RPMI7951 (cell line): ENCODE measurements at regions not wholly inside any gene's neighbourhood (a gene's known extent, or its start where the extent isn't known, plus 50 kb on each side); places are given as distances from the start of the nearest gene placed in this dataset.

ENCODE experiments used
- DNase-seq: peaks from one replicate; pipeline ENCODE4 v3.0.0-alpha.2; 2012; ENCODE audit warnings: low read depth

DNA sequence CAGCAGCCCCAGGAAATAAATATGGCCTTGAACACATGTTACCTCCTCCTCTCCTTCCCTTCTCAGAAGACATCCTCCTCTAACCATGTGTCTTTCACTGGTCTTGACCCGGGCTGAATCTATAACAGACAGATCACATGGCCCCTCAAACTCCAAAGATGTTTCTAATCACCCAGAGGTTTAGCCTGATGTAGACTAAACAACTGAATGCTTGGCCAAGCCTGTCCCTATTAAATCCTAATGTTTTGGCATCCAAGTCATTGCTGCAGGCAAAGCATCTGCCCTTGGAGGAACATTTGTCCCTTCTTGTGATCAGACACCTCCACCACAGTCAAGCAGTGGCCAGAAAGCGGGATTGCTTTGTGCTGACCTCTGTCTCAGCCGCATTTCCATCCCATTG is 65.5 kb downstream of the ANKRD60 start:
- DNase-seq: peak; percentile 39

DNA sequence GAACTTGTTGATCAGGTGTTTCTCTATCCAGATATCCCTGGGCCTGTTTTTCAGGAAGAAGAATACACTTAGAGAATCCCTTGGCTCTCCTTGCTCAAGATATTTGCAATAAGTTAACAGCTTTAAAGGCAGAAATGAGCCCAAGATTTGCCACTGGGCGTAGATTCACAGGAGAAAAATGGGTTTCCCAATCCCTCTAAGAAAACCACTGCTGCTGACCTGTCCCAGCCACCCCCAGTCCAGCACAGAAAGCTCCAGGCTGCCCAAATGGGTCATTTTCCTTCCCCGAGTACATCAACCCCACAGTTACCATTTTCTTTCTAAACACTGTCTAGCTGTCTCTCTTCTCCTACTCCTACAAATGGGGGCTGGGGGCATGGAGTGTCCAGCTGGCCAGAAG is 67.3 kb downstream of the ANKRD60 start:
- DNase-seq: no peak

DNA sequence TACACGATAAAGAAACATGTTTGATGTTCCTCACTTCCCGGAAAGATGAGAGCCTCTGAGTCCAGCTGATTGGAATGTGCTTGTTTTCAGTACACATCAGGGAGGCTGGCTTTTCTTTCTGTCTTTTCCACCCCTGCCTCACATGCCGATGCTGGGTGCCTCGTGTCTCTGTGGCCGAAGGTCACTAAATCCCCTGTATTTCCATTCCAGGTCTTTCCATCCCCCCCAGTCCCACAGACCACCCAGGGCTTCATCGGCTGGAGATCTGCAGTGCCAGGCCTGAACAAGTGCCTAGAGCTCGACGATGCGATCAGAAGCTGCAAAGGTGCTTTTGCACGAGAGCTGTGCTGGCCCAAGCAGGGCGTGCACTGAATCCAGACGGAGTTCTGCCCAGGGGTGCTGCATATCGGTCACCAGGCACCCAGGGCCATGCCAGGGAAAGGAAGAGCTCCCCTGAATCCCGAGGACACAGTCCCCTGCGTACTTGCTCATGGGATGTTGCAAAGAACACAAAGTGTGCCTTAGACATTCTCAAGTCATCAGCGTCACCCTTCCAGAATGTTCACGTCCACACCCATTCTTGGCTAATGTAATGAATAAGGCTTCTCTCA is 67.9 kb downstream of the ANKRD60 start:
- DNase-seq: no peak

DNA sequence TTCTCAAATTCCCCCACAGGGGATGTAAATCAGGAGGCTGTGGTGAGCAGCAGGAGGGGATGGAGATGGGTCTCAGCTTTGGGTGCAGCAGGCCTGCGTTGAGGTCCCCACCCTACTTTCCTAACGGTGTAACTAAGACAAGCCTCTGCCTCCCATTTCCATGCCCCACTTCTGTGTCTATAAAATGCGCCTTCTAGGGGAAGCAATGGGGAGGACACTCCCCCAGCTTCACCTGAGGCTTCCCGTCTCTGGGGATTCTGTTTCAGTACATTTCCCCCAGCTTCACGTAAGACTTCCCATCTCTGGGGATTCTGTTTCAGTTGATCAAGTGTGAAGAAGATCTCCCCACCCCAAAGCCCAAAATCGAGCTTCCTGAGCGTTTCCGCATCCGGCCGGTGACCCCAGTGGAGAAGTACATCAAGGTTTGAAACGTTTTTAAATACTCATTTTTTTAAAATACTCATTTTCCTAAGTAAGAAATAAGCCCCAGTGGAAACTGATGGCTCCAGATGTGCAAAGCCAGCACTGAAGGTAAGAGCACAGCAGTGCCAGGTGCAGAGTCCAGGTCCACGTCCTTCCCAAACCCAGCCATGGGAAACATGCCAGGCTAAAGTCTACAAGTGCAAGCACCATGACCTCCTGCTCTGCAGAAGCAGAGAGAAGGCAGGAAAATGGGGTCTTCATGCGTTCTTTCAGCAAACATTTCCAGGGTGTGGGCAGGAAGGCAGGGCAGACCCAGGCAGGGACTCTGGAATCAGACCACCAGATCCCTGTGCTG is 73.1 kb downstream of the ANKRD60 start:
- no peak for DNase-seq

DNA sequence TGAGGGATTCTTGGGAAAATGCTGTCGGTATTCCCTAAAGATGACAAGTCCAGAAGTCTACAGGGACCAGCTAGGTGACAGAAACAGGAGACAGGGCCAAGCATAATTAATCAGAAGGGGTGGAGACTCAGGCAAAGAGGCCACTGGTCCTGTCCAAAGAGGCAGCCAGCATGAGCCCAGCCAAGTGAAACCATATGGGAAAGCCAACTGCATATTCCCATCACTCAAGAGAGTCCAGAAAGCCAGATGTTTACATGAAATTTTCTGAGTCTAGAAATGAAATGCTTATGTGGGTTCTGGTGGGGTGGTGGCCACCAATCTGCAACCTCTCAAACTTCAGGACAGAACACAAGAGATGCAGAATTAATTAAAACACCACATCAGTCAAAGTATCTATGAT is 74.3 kb downstream of the ANKRD60 start:
- peak; percentile 54 for DNase-seq

DNA sequence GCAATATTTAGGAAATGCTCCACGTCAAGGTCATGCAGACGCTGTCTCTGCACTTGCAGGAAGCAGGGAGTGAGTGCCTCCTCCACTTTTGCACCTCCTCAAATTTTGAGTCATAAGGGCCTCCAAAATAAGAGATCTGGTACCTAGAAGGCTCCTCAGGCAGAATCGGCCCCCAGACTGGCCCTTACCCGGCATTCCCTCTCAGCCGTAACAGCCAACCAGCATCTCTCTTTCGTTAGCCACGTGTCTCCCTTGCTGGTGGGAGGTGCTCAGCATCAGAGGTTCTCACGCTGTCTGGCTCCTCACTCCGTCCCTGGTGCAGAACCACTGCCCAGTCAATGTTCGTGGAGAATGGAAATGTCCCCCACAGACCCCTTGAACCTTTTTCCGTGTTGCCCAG is 75.3 kb downstream of the ANKRD60 start:
- DNase-seq: no peak

DNA sequence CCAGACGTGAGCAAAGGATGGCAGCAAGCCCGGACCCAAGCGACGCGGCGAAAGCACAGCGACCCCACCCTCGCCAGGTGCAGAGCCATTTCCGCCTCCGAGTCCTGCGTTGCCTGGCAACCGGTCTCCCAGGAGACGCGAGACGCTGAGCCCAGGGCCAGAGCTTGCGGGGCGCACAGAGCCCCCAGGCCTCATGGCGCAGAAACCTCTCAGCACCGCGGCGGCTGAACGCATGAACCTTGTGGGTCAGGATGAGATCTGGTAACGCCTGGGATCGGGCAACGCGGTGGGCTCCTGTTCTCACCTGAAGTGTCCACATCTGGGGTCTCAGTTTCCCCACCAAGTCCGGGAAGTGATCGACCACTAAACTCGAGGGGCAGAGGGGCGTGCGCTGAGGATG is 77.7 kb downstream of the ANKRD60 start:
- DNase-seq: no peak

DNA sequence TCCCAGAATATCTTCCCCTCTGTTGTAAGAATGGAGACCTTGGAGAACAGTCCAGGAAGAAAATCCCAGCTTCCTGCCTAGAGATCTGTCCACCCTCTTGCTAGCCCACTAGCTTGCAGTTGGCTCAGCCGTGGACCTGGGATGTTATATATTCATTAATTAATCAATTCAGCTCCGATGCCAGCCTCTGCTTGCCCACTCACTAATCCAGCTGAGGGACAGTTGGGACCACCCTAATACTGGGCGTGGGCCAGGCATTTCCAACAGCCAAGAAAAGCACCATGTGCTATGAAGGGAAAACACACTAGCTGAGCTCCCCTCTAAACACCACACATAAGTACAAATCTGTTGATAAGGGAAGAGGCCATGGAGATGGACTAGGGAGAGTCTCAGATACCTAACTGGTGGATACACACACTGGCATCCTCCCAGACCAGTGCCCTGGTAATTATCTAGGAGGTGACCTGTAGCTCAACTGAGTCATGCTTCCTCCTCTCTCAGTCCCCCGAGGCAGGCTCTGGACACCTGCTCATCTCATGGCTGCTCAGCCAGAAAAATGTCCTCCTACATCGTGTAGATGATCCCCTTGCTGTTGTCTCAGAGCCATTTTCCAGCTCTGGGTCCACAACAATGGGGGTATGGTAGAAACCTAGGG is 78.9 kb downstream of the ANKRD60 start:
- peak; percentile 99 for DNase-seq

DNA sequence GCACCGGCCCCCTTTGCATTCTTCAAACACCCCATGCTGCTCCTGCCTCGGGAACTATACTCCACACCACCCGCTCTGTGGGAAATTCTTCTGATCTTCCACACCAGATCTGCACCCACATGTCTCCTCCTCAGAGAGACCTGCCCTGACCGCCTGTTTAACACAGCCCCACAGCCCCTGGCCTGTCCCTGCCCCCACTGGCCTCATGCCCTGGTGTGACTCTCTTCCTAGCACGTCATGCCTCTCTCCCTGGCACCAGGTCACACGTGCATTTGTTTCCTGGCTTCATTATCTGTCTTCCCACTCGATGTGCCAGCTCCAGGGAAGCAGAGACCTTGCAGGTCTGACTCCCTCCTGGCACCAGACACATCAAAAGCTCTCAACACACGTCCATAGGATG is 79.6 kb downstream of the ANKRD60 start:
- peak; percentile 51 for DNase-seq

DNA sequence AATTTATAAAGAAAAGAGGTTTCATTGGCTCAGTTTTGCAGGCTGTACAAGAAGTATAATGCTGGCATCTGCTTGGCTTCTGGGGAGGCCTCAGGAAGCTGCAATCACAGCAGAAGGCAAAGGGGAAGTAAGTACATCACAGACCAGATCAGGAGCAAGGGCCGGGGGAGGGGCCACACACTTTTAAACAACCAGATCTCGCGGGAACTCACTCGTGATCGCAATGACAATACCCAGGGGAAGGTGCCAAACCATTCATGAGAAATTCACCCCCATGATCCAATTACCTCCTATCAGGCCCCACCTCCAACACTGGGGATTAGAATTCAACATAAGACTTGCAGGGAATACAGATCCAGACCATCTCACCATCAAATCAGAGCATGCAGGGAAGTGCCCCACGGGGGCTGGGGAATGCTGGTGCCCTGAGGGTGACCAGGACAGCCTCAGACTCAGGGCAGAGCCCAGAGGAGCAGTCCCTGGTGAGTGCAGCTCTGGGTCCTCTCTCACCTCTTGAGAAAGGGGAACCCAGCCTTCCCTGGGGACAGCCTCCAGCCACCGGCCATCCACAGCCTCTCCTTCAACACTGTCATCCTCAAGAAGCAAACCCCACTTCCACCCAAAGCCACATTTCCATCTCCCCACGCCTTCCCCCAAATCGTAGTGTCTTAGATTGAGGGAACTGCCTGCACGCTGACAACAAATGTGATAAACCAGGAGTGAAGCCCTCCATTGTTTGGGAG is 80.7 kb downstream of the ANKRD60 start:
- no peak for DNase-seq

DNA sequence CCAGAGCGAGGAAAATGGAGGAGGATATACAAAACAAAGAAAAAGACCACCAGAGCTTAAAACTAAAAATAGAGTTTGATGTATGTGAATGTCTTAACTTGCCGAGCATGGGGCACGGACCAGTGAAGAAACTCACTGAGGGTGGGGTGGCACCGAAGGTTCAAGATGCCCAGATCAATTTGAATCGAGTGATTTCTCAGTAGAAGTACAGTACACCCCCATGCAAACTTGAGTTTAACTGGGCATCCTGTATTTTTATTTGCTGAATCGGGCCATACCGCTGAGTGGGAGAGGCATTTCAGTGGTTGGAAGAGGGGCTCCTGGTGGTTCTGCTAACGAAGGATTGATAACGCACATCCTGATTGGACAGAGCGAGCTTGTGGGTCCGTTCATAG is 81.7 kb downstream of the ANKRD60 start:
- no peak for DNase-seq

DNA sequence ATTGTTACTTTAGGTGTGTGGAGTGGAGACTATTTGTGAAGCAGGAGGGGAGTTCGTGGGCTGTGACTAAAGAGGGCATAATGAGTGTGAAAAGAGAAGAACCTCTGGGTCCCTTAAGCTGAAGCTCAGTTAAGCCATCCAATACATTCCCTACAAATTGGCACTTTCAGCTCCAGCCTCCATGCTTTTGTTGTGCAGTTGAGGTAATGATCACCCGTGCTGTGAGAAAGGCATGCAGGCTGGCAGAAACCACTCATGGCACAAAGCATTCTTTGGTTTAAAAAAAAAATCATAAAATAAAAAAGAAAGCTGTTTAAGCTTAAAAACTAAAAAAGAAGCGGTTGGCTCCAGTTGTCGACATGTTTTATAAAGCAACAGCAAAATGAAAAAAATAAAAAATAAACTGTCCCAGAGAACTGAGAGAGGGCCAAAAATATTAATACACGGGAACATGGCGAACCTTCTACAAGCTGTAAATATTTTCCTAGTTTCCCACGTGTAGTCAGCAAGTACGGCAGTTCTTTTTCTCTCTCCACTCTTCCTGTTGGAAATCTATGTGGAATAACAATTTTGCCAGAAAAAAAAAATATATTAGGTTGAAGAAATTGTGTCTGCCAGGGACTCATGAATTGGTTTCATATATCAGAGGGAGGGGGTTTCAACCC is 82.2 kb downstream of the ANKRD60 start:
- no peak for DNase-seq

DNA sequence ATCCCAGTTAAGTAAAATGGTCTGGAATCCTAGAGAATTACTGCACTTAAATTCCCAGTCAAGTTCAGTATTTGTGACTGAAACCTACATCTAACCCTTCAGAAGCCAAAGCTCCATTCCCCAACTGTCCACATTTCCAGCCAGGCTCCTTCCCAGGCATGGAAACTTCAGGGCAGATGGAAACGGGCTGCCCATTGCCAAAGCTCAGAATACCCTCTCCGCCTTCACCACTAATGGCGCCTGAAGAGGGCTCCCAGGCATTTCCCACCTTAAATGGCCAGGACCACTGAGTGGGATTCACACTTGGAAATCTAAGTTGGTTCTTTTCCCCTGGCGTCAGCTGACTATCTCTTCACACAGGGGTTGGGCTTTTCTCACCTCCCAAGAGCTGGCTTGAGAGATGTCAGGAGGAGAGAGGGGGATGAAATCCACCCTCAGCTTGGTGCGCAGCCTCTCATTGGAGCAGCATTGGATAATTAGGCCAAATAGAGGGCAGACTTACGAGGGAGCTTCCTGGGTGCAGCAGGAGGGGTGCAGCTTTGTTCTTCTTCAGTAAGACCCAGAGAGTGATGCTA is 82.9 kb downstream of the ANKRD60 start:
- DNase-seq: no peak

DNA sequence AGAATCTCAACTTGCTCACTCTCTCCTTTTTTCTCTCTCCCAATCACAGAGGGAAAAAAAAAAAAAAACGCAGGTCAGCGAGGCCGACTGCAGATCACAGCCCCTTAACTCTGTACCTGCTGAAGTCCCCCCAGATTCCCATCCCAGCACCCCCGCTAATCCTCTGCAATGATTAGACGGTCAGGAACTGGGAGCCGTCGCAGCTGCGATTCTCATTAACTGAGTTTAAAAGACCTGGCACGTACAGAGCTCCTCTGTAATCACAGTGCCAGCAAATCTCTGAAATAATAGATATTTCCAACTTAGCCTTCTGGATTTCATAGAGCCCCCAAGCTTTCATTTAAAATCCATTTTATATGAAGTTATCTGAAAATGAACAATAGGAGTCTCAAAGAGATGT is 84.4 kb downstream of the ANKRD60 start:
- DNase-seq: no peak

DNA sequence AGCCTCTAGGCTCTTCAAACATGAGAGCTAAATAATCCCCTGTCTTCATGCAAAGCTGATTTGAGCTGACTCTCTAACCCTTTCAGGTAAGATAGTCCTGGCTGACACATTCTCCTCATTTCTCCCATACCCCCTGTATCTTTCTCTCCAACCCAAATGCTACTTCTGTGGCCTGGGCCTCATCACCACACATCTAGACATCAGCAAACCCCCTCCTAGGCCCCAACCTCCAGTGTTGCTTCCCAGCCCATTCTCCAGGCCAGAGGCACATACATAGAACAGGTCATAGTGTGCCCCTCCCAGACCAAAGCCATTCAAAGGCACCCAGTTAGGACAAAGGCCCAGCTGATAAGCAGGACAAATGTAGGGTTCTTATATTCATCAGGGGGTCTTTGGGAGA is 84.9 kb downstream of the ANKRD60 start:
- no peak for DNase-seq

DNA sequence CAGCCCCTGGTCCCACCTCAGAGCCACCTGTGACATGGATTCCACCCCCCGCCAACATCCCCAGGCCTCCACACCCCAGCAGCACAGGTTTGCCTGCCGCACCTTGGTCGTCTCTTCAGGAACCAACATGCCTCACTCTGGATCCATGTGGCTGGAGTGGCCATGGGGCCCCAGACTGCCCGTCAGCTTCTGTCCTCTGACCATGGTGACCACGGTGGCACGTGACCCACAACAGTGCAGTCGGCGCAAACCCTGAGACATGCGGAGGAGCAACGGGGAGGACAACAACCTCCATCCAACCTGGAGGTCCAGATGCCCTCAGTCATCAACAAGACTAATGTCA is 85.6 kb downstream of the ANKRD60 start:
- DNase-seq: no peak

DNA sequence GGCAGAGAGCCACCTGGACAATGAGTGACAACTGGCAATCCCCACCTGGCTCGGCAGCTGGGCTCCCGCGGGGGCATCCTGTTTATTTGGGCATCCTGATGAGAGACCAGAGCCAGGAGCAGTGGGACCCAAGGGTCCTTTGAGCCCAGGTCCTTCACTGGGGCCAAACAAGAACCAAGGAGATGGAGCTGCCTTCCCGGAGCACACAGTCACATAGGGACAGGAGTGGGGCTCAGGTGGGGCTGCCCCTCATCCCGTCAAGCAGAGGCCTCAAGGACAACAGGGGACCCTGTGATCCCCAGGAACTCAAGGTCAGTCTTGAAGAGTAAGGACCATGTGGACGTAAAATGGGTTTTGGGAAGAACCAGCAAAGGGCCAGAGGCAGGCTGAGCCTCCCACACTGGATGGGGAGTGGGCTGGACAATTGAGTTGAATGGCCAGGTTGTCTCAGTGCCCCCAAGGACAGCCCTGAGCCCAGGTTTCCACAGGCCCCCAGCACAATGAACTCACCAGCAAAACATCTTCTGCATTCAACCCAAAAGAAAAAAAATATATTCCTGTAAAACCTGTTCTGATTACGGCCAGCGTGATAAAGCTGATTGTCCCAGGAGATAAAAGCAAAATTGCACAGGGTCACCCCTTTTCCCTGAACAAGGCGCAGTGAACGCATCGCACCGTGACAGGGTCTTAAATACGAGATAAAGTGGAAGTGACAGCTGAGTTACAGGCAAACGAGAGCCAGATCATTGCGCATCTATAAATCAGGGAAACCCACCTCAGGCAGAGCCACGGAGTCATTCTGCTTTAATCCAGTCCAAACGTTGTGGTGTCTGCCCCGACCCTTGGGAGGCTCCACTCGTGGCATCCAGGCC is 86.2 kb downstream of the ANKRD60 start:
- no peak for DNase-seq

DNA sequence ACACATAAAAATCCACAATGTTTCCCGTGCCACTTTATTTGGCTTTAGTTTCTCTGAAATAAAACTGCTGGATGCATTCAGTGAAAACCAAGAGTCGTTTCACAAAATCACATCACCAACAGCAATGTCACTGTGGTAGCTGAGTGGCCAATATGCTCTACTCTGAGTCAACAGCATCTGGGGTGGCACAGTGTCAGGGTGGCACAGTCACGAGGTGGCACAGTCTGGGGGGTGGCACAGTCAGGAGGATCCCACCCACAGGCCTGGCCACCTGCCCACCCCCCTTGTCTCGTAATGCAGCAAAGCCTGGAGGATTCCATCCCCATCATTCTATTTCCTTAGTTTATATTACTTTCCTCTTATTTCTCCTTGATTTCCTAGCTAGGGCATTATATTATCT is 87.0 kb downstream of the ANKRD60 start:
- no peak for DNase-seq

DNA sequence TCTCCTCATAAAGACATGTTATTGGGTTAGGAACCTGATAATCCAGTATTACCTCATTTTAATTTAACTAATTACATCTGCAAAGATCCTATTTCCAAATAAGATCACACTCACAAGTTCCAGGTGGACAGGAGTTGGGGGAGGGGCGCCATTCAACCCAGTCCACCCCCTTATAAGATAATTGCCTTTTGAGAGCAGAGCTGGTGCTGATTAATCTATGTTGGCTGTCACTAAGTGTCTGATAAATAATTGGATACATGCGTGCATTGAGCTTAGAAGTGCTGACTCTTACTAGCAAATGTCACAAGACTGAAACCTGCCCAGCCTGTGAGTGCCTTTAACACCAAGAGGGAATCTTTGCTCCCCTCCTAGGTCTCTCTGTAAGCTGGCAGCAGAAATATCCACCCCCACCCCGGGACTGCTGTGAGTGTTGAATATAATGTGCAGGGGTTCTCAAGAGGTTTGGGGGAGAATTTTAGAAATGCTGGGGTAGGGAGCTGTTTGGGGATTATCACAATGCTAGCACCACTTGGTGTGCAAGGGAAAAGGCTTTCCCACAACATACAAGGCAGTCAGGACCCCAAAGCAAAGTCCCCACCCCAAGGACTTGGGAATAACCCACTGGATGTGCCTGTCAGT is 87.5 kb downstream of the ANKRD60 start:
- no peak for DNase-seq
